NCI-H1417 (cell line): ENCODE measurements at regions not wholly inside any gene's neighbourhood (a gene's known extent, or its start where the extent isn't known, plus 50 kb on each side); places are given as distances from the start of the nearest gene placed in this dataset.
"Not testable (repeated sequence)": the region's sequence is repeated elsewhere in the genome, so short reads cannot be mapped to it uniquely, and the experiment has no call there.

Source experiments
- DNase-seq, 3 experiments: peaks; one replicate each; lab custom pipeline; 2025; lab: John Stamatoyannopoulos, UW

GRCh38 chr15:24150542-24150941 lies 463.4 kb upstream of the NDN start:
- no peak for DNase-seq

DNA sequence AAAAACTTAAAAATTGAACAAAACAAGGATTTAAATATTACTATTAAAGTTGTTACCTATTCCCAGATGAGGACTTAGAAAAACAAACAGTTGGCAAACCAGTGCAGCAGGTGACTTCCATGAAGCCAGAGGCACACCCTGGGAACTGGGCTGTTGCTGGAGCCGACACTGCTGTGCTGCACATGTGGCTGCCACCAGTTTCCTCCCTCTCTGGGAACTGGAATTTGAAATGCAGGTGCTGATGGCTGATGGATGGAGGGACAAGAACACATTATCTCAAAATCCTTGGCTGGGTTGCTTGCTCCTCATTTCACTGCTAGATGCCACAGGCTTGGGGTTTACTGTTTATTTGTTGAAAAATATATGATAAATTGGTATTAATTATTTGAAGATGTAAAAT lies 471.2 kb upstream of the NDN start:
- DNase-seq, result not testable (repeated sequence)

DNA sequence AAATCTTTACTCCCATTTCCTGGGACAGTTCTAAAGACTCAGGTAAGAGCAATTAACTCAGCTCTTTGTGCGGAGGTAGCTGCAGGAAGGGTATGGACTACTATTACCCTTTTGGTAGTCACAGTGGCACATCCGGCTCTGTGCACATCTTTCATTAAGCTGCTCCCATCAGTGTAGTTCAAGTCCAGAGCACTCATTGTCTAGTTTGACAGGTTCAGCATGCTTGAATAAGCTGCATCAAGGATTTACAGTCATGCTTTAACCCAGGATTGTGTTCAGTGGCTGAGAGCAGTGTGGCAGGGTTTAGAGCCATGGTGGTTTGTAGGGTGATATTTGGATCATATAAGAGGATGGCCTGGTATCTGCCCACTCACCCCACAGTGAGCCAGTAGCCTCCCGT lies 478.4 kb upstream of the NDN start:
- DNase-seq, result not testable (repeated sequence)

DNA sequence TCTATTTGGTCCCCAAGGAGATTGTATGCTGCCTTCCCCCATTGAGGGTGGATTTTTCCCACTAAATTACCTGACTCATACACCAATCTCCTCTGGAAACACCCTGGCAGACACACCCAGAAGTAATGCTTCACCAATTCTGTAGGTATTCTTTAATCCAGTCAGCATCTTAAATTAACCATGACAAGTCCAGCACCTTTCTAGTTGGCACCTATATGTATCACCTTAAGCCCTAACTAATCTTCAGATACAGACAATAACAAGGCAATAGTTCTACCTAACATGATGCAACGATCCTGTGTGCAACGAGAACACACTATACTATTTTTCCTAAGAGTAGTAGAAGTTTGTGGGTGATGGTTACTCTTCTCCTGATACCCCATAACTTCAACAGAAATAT lies 473.3 kb upstream of the NPAP1 start:
- DNase-seq, result not testable (repeated sequence)

DNA sequence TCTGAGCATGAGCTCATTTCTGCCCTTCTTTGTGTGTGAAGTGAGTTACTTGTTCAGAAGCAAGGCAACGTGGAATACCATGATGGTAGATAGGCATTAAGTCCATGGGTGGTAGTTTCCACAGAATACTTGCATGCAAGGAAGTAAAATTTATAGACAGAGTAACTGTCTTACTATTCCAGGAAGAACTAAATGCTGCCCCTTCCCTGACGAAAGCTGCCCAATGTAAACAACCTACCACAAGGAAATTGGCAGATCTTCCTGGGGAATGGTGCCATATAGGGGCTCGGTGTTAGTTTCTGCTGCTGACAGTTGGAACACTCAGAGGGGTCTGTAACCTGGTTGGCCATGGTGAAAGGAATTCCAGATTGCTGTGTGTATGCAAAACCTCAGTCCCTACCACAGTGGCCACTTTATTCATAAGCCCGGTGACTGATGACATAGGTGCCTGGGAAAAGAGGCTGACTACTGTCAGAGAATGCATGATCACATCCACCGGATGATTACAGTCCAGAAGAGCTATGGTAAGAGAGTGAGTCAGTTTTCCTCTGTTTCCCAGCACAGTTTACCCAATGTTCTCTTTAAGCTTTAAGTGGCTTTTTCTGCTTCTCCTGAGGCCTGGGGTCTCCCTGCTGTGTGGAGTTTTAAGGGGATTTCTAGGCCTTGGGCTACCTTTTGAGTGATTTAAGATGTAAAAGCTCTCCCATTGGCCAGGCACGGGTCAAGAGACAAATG lies 463.7 kb upstream of the NPAP1 start:
- not testable (repeated sequence) for DNase-seq

DNA sequence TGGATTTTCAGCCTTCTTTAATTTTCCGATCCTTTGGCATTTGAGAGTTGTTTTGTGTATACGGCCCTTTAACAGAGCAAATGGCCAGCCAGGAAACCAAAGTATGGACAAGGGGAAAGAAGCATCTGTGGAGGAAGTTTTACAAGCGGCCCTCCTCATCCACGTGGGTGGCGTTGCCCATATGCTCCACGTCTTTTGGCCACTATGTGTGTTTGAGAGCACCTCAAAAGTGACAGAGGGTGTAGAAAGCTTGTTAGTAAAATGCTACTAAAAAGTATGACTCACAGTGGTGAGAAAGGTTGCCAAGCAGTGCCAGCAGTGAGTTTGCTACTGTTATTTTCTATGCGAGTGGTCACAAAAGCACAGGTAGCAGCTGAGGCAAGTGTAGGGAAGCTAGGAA lies 451.8 kb upstream of the NPAP1 start:
- DNase-seq, result no peak

GRCh38 chr15:24224161-24224560 lies 451.4 kb upstream of the NPAP1 start:
- no peak for DNase-seq

GRCh38 chr15:24228922-24229321 lies 446.7 kb upstream of the NPAP1 start:
- DNase-seq, result not testable (repeated sequence)

GRCh38 chr15:24233134-24233533 lies 442.4 kb upstream of the NPAP1 start:
- not testable (repeated sequence) for DNase-seq

GRCh38 chr15:24240580-24240979 lies 435.0 kb upstream of the NPAP1 start:
- not testable (repeated sequence) for DNase-seq

DNA sequence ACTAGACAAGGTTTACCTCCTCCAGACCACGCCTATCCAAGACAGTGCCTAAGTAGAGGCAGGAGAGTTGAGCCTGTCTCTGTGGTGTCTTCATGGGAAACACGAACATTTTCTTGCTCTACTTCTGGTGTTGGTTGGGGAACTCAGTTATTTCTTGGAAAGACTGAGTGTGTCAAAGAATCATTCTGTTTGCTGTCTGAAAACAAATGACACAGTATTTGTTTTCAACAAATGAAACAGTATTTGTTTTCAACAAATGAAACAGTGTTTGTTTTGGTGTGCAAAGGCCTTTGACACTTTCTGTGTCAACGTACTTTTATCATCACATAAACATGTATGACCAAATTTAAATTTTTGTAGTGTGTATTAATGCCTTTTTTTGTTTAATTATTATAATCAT lies 416.5 kb upstream of the NPAP1 start:
- DNase-seq, result not testable (repeated sequence)

DNA sequence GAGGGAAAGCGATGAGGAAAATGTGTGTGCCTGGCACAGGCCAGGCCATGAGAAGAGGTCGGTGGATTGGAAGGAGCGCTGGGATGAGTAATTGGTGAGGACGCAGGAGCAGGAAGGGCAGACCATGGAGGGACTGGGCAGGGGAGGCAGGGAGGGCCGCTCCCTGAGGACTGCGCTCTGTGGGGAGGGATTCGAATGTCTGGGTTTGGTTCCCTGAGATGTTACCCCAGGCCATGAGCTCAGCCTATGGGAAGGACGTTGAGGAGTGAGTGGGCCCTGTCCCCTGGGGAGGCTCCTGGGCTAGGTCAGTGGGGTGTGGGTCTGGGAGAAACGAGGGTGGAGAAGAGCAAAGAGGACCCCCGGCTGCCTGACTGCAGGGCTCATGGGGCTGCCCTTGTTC lies 415.2 kb upstream of the NPAP1 start:
- DNase-seq, result not testable (repeated sequence)

- DNase-seq, result not testable (repeated sequence)
These were observed 414.7 kb upstream of the NPAP1 start for GRCh38 chr15:24260854-24261253.

GRCh38 chr15:24268536-24269165 lies 406.9 kb upstream of the NPAP1 start:
- not testable (repeated sequence) for DNase-seq

GRCh38 chr15:24269166-24269571 lies 406.4 kb upstream of the NPAP1 start:
- DNase-seq, result no peak

GRCh38 chr15:24269923-24270322 lies 405.7 kb upstream of the NPAP1 start:
- no peak for DNase-seq

DNA sequence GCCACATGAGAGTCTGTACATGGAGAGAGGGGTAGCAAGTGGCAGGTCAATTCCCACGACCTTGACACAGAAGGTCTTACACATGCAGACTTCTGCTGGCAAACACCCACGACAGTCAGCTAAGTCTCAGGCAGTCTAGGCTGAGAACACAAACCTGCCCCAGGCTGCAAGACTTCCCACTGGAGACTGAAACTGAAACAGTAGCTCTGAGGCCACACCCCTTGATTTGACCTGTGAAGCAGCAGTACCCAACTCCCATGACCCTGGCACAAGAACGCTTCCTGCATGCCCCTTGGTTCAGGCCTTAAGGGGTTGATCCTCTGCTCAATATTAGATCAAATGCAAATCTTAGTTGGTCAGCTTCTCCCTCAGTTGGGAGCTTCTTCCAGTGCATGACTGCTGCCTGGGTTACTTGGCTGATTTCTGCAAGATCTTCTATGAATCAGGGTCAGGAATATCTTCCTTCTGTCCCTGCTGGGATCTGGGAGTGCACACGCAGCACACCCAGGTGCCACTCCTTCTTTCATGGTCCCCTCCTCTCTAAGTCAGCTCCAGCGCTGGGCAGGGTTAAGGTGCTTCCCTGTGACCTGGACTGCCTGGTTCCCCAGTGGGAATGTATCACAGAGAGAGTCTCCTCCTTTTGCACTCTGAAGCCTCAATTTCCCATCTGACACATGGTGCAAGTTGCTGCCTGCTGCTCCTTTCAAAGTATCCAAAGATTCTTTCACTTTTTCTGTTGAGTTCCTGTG lies 403.9 kb upstream of the NPAP1 start:
- DNase-seq, result not testable (repeated sequence)

- no peak for DNase-seq
These were observed 382.7 kb upstream of the NPAP1 start for GRCh38 chr15:24292837-24293236.

DNA sequence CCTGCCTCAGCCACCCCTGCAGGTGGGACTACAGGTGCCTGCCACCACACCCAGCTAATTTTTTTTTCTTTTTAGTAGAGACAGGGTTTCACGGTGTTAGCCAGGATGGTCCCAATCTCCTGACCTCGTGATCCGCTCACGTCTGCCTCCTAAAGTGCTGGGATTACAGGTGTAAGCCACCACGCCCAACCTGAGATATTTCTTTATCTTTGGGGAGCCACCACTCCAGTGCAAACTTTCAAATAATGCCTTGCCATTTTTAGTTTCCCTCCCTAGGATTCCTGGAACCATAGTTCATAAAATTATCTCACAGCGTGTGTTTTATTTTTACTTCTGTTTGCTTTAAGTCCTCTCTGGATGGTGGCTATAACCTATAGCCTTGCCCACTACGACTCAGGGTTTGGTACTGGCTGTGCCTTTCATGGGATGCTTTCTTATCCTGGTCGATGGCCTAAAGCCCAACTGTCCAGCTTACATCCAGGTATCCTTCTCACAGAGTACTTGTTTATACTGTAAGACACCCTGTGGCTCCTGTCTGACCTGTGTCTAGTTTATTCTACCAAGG lies 374.7 kb upstream of the NPAP1 start:
- DNase-seq, result not testable (repeated sequence)

- DNase-seq, result not testable (repeated sequence)
These were observed 373.6 kb upstream of the NPAP1 start for GRCh38 chr15:24301999-24302398.

DNA sequence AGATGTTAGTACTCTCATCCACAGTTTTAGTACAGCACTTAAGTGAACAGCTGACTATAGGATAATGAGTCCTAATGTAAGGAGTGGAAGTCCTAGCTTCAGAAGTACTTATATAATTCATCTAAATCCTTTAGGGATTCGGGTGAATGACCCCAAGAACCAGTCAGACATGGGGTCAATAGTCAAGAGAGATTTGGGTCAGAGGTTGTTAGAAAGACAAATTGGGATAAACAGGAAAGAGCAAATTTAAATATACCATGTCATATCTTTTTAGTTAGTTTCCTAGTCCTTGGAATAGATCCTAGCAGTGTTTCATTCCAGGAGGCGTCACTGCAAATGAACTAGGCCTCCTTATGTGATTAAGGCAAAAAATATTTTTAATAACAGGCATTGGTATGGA lies 370.8 kb upstream of the NPAP1 start:
- not testable (repeated sequence) for DNase-seq

- DNase-seq, result not testable (repeated sequence)
These were observed 369.9 kb upstream of the NPAP1 start for GRCh38 chr15:24305643-24306042.
